ENCODE measurements at regions not wholly inside any gene's neighbourhood (a gene's known extent, or its start where the extent isn't known, plus 50 kb on each side); places are given as distances from the start of the nearest gene placed in this dataset.
"Not testable (repeated sequence)": the region's sequence is repeated elsewhere in the genome, so short reads cannot be mapped to it uniquely, and the experiment has no call there.

GRCh38 chr9:87781331-87781730 is 55.4 kb downstream of the CTSL start:
- H3K27me3 Mint-ChIP-seq = no peaks in the 10 kb centered on the region
- H3K4me3 Mint-ChIP-seq = no peak overlapping the region
- H3K9me3 Mint-ChIP-seq = no peaks in the 10 kb centered on the region
- H3K36me3 Mint-ChIP-seq (ENCODE audit: low read depth) = no peaks in the 10 kb centered on the region
- DNase-seq = no peak
- ChIA-PET POLR2A (no interaction called here), CTCF (no interaction called here)
- H3K4me1 Mint-ChIP-seq = no peaks in the 10 kb centered on the region
- H3K27ac Mint-ChIP-seq = no peak overlapping the region

- CTCF ChIA-PET = no interaction called here
- no peaks in the 10 kb centered on the region for H3K9me3 Mint-ChIP-seq
- no peak overlapping the region for H3K4me3 Mint-ChIP-seq
- H3K27ac Mint-ChIP-seq = no peak overlapping the region
- no peaks in the 10 kb centered on the region for H3K27me3 Mint-ChIP-seq
- POLR2A ChIA-PET = no interaction called here
- H3K36me3 Mint-ChIP-seq (ENCODE audit: low read depth) = no peaks in the 10 kb centered on the region
- no peaks in the 10 kb centered on the region for H3K4me1 Mint-ChIP-seq
- no peak for DNase-seq
Measured at GRCh38 chr9:87783180-87783579, 57.3 kb downstream of the CTSL start.

- H3K9me3 Mint-ChIP-seq; H3K27ac Mint-ChIP-seq; CTCF ChIA-PET; H3K36me3 Mint-ChIP-seq (ENCODE audit: low read depth); DNase-seq; POLR2A ChIA-PET; H3K27me3 Mint-ChIP-seq; H3K4me3 Mint-ChIP-seq; H3K4me1 Mint-ChIP-seq: not testable (repeated sequence)
Measured at GRCh38 chr9:87785315-87785970, 59.5 kb downstream of the CTSL start.

- no peak overlapping the region for H3K27ac Mint-ChIP-seq
- H3K36me3 Mint-ChIP-seq (ENCODE audit: low read depth) = no peaks in the 10 kb centered on the region
- DNase-seq = no peak
- no peaks in the 10 kb centered on the region for H3K27me3 Mint-ChIP-seq
- no peak overlapping the region for H3K4me3 Mint-ChIP-seq
- no peaks in the 10 kb centered on the region for H3K9me3 Mint-ChIP-seq
- peaks cover under 1% of the 10 kb centered on the region for H3K4me1 Mint-ChIP-seq
- ChIA-PET CTCF (no interaction called here), POLR2A (no interaction called here)
Measured at GRCh38 chr9:87786423-87786822, 60.5 kb downstream of the CTSL start.

- Mint-ChIP-seq H3K36me3 (ENCODE audit: low read depth) (peaks cover 3% of the 10 kb centered on the region), H3K27ac (no peak overlapping the region), H3K4me3 (no peak overlapping the region), H3K4me1 (peaks cover 5% of the 10 kb centered on the region), H3K9me3 (peaks cover 2% of the 10 kb centered on the region), H3K27me3 (no peaks in the 10 kb centered on the region)
- ChIA-PET POLR2A (no interaction called here), CTCF (no interaction called here)
- no peak for DNase-seq
Measured at GRCh38 chr9:87786876-87787275, 61.0 kb downstream of the CTSL start.

GRCh38 chr9:87787735-87788134 is 61.8 kb downstream of the CTSL start:
- Mint-ChIP-seq H3K27me3 (no peaks in the 10 kb centered on the region), H3K4me1 (peaks cover 14% of the 10 kb centered on the region), H3K36me3 (ENCODE audit: low read depth) (peaks cover 6% of the 10 kb centered on the region), H3K4me3 (no peak overlapping the region), H3K9me3 (peaks cover 3% of the 10 kb centered on the region), H3K27ac (no peak overlapping the region)
- POLR2A ChIA-PET = no interaction called here
- CTCF ChIA-PET = no interaction called here
- no peak for DNase-seq

GRCh38 chr9:87792831-87793288 is 66.9 kb downstream of the CTSL start:
- Mint-ChIP-seq H3K27ac (peak overlapping the region; percentile 91), H3K4me1 (peaks cover 58% of the 10 kb centered on the region), H3K9me3 (peaks cover 7% of the 10 kb centered on the region), H3K4me3 (no peak overlapping the region), H3K27me3 (no peaks in the 10 kb centered on the region), H3K36me3 (ENCODE audit: low read depth) (peaks cover 20% of the 10 kb centered on the region)
- ChIA-PET POLR2A (interaction anchor here (0.9 to 2.0 kb wide), 4 partner anchors 22 to 1510 kb away, joined by 3 to 8 read pairs (median 4); partner anchors contain the start of gene ISCA1), CTCF (interaction anchor here (1.0 to 1.5 kb wide), 4 partner anchors 20 to 182 kb away, joined by 3 to 6 read pairs (median 4); partner anchors contain the start of gene CDK20)
- peak; percentile 80 for DNase-seq

- no peak overlapping the region for H3K4me3 Mint-ChIP-seq
Measured at GRCh38 chr9:87793292-87793691, 67.4 kb downstream of the CTSL start.

GRCh38 chr9:87795178-87795577 is 69.3 kb downstream of the CTSL start:
- Mint-ChIP-seq H3K36me3 (ENCODE audit: low read depth) (peaks cover 20% of the 10 kb centered on the region), H3K27me3 (peaks cover 3% of the 10 kb centered on the region), H3K9me3 (peaks cover 7% of the 10 kb centered on the region), H3K4me1 (peaks cover 60% of the 10 kb centered on the region), H3K27ac (no peak overlapping the region), H3K4me3 (no peak overlapping the region)
- ChIA-PET CTCF (interaction anchor here (1.2 kb wide), 1 partner anchor 17 kb away, joined by 5 read pairs; no protein-coding TSS in a partner anchor), POLR2A (no interaction called here)
- no peak for DNase-seq

More at GRCh38 chr9:87793292-87793691, 67.4 kb downstream of the CTSL start:
- Mint-ChIP-seq H3K4me1 (peaks cover 60% of the 10 kb centered on the region), H3K27me3 (no peaks in the 10 kb centered on the region), H3K27ac (peak overlapping the region; percentile 91), H3K9me3 (peaks cover 7% of the 10 kb centered on the region), H3K36me3 (ENCODE audit: low read depth) (peaks cover 20% of the 10 kb centered on the region)
- ChIA-PET POLR2A (interaction anchor here (0.9 to 2.0 kb wide), 3 partner anchors 22 to 1511 kb away, joined by 3 to 8 read pairs (median 4); partner anchors contain the start of gene ISCA1), CTCF (interaction anchor here (0.7 to 1.5 kb wide), 4 partner anchors 19 to 181 kb away, joined by 3 to 4 read pairs (median 4); partner anchors contain the start of gene CDK20)
- DNase-seq = no peak

GRCh38 chr9:87796196-87796595 is 70.3 kb downstream of the CTSL start:
- POLR2A ChIA-PET = no interaction called here
- Mint-ChIP-seq H3K4me3 (no peak overlapping the region), H3K27ac (no peak overlapping the region), H3K27me3 (peaks cover 3% of the 10 kb centered on the region), H3K36me3 (ENCODE audit: low read depth) (peaks cover 20% of the 10 kb centered on the region), H3K9me3 (peaks cover 7% of the 10 kb centered on the region), H3K4me1 (peaks cover 60% of the 10 kb centered on the region)
- CTCF ChIA-PET = interaction anchor here (1.2 kb wide), 1 partner anchor 16 kb away, joined by 5 read pairs; no protein-coding TSS in a partner anchor
- no peak for DNase-seq

GRCh38 chr9:87798261-87798833 is 72.4 kb downstream of the CTSL start:
- peaks cover 8% of the 10 kb centered on the region for H3K36me3 Mint-ChIP-seq (ENCODE audit: low read depth)
- ChIA-PET POLR2A (no interaction called here), CTCF (no interaction called here)
- peaks cover under 1% of the 10 kb centered on the region for H3K9me3 Mint-ChIP-seq
- peaks cover 3% of the 10 kb centered on the region for H3K27me3 Mint-ChIP-seq
- H3K4me1 Mint-ChIP-seq = peaks cover 40% of the 10 kb centered on the region
- no peak for DNase-seq
- no peak overlapping the region for H3K4me3 Mint-ChIP-seq
- H3K27ac Mint-ChIP-seq = no peak overlapping the region

GRCh38 chr9:87799503-87799902 is 73.6 kb downstream of the CTSL start:
- DNase-seq = no peak
- POLR2A ChIA-PET = no interaction called here
- CTCF ChIA-PET = no interaction called here
- peaks cover 29% of the 10 kb centered on the region for H3K4me1 Mint-ChIP-seq
- no peak overlapping the region for H3K4me3 Mint-ChIP-seq
- no peaks in the 10 kb centered on the region for H3K9me3 Mint-ChIP-seq
- H3K27ac Mint-ChIP-seq = no peak overlapping the region
- peaks cover 7% of the 10 kb centered on the region for H3K27me3 Mint-ChIP-seq
- H3K36me3 Mint-ChIP-seq (ENCODE audit: low read depth) = no peaks in the 10 kb centered on the region

GRCh38 chr9:87800456-87800855 is 74.5 kb downstream of the CTSL start:
- H3K27me3 Mint-ChIP-seq = peaks cover 7% of the 10 kb centered on the region
- ChIA-PET CTCF (no interaction called here), POLR2A (no interaction called here)
- DNase-seq = no peak
- no peak overlapping the region for H3K27ac Mint-ChIP-seq
- no peak overlapping the region for H3K4me3 Mint-ChIP-seq
- peaks cover 19% of the 10 kb centered on the region for H3K4me1 Mint-ChIP-seq
- no peaks in the 10 kb centered on the region for H3K9me3 Mint-ChIP-seq
- no peaks in the 10 kb centered on the region for H3K36me3 Mint-ChIP-seq (ENCODE audit: low read depth)

- Mint-ChIP-seq H3K36me3 (ENCODE audit: low read depth) (no peaks in the 10 kb centered on the region), H3K4me1 (peaks cover 14% of the 10 kb centered on the region), H3K4me3 (no peak overlapping the region), H3K9me3 (no peaks in the 10 kb centered on the region), H3K27me3 (peaks cover 10% of the 10 kb centered on the region), H3K27ac (no peak overlapping the region)
- DNase-seq = no peak
- ChIA-PET CTCF (no interaction called here), POLR2A (no interaction called here)
Measured at GRCh38 chr9:87801013-87801412, 75.1 kb downstream of the CTSL start.

Measured in activated CD4-positive, alpha-beta memory T cell treated with anti-CD3 and anti-CD28 coated beads, Interleukin-2, amount 10 ng/mL, durations not matched to agents 7 days and 5 days (primary cell).